NOMO-1 (cell line): ENCODE measurements at regions not wholly inside any gene's neighbourhood (a gene's known extent, or its start where the extent isn't known, plus 50 kb on each side); places are given as distances from the start of the nearest gene placed in this dataset.
"Not testable (repeated sequence)": the region's sequence is repeated elsewhere in the genome, so short reads cannot be mapped to it uniquely, and the experiment has no call there.

Experiments
- DNase-seq, 2 experiments: peaks; one replicate each; lab custom pipeline; 2025; ENCODE audit not compliant: unreplicated experiment in 2 of 2; lab: John Stamatoyannopoulos, UW

- DNase-seq, result no peak
These were observed 81.3 kb upstream of the BHLHE40 start for GRCh38 chr3:4897765-4898453.

GRCh38 chr3:4898454-4899313 is 80.6 kb upstream of the BHLHE40 start:
- DNase-seq, result peak in 1 of 2 experiments; percentile 12

- DNase-seq, result no peak
These were observed 79.5 kb upstream of the BHLHE40 start for GRCh38 chr3:4899710-4900109.

GRCh38 chr3:4900298-4900697 is 78.9 kb upstream of the BHLHE40 start:
- DNase-seq, result no peak

- DNase-seq, result peak in 1 of 2 experiments; percentile 25
These were observed 74.2 kb upstream of the BHLHE40 start for GRCh38 chr3:4904811-4905695.

GRCh38 chr3:4906107-4906621 is 73.1 kb upstream of the BHLHE40 start:
- DNase-seq, result no peak

GRCh38 chr3:4907050-4907449 is 72.2 kb upstream of the BHLHE40 start:
- no peak for DNase-seq

GRCh38 chr3:4907643-4908432 is 71.4 kb upstream of the BHLHE40 start:
- no peak for DNase-seq

- no peak for DNase-seq
These were observed 70.6 kb upstream of the BHLHE40 start for GRCh38 chr3:4908433-4909156.

- DNase-seq, result no peak
These were observed 64.8 kb upstream of the BHLHE40 start for GRCh38 chr3:4914464-4914863.

- not testable (repeated sequence) for DNase-seq
These were observed 57.6 kb upstream of the BHLHE40 start for GRCh38 chr3:4921589-4921988.

- no peak for DNase-seq
These were observed 52.3 kb upstream of the BHLHE40 start for GRCh38 chr3:4926892-4927291.

GRCh38 chr3:4928277-4928789 is 50.9 kb upstream of the BHLHE40 start:
- DNase-seq, result no peak
